OCI-LY1 (cell line): ENCODE measurements at regions not wholly inside any gene's neighbourhood (a gene's known extent, or its start where the extent isn't known, plus 50 kb on each side); places are given as distances from the start of the nearest gene placed in this dataset.

Source experiments
- CTCF ChIP-seq: fragments of 200-600 bp; sonication (generic), shearing (Covaris generic); IDR thresholded peaks from 2 replicates; pipeline ENCODE4 v1.5.1; 2017; ENCODE audit warnings: mild to moderate bottlenecking, antibody characterized with exemption, low read length, moderate library complexity, mixed read lengths
- EZH2 ChIP-seq: fragments of 200-600 bp; sonication (generic), shearing (Covaris generic); IDR thresholded peaks from 2 replicates; pipeline ENCODE4 v1.8.0; 2017; ENCODE audit warnings: borderline replicate concordance, mixed run types, mild to moderate bottlenecking, antibody characterized with exemption, low read length, moderate library complexity, mixed read lengths

GRCh38 chr15:38164507-38164906 is 88.1 kb upstream of the SPRED1 start:
- TF ChIP-seq CTCF (no peak), EZH2 (no peak)
